Choroid plexus epithelial cell (primary cell): ENCODE measurements at regions not wholly inside any gene's neighbourhood (a gene's known extent, or its start where the extent isn't known, plus 50 kb on each side); places are given as distances from the start of the nearest gene placed in this dataset.

Experiments used
- DNase-seq: peaks from one replicate; pipeline ENCODE4 v3.0.0-alpha.2; 2010; ENCODE audit warnings: low read depth
- H3K4me3 ChIP-seq: 2 replicates; pipeline ENCODE4 v1.5.1; 2011; ENCODE audit warnings: low read depth, mild to moderate bottlenecking, control low read depth, low read length, moderate library complexity
- CTCF ChIP-seq: conservative IDR thresholded peaks from 2 replicates; pipeline ENCODE4 v1.5.1; 2011; ENCODE audit warnings: low read depth, mild to moderate bottlenecking, control low read depth, inconsistent platforms, low read length, moderate library complexity

GRCh38 chr5:4258170-4258569 is 662.5 kb downstream of the IRX1 start:
- no peak for DNase-seq
- no peak overlapping the region for H3K4me3 ChIP-seq
- TF ChIP-seq CTCF, result no peak

GRCh38 chr5:4271193-4271592 is 675.6 kb downstream of the IRX1 start:
- TF ChIP-seq CTCF, result no peak
- DNase-seq, result no peak
- no peak overlapping the region for H3K4me3 ChIP-seq

DNA sequence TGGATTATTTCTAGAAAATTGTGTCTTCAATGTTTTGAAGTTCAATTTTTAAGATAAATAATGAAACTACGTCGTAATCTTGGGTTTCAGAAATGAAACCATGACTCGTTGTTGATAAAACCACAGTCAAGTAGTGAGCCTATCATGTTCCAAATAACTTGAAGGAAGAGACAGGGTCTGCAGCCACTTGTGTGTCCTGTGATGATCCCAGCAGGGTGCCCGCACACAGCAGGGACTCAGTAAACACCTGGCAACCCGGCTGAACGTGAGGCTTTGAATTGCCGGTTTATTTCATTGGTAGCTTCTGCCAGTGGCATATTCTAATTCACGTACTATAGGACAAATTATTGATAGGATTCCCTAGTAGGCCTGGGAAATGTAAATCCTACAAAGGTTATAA is 679.6 kb downstream of the IRX1 start:
- DNase-seq, result no peak
- H3K4me3 ChIP-seq, result no peak overlapping the region
- TF ChIP-seq CTCF, result no peak

DNA sequence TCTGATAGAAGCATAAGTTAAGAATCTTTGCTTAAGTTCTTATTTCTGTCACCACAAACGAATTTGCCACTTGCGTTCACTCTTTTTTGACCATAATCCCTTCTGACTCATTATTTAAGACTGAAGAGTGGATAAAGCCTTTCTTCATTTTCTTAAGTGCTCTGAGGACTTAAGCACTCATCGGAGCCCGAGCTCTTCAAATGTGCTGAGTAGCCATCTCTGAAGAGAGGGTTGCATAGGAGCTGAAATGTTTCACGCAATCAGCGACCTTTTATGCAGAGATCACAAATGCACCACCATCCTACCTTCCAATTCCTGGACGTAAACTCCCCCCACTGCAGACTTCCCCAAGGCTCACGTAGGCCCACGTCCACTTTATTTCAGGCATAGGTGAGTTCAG is 699.2 kb downstream of the IRX1 start:
- no peak overlapping the region for H3K4me3 ChIP-seq
- TF ChIP-seq CTCF, result no peak
- DNase-seq, result no peak

DNA sequence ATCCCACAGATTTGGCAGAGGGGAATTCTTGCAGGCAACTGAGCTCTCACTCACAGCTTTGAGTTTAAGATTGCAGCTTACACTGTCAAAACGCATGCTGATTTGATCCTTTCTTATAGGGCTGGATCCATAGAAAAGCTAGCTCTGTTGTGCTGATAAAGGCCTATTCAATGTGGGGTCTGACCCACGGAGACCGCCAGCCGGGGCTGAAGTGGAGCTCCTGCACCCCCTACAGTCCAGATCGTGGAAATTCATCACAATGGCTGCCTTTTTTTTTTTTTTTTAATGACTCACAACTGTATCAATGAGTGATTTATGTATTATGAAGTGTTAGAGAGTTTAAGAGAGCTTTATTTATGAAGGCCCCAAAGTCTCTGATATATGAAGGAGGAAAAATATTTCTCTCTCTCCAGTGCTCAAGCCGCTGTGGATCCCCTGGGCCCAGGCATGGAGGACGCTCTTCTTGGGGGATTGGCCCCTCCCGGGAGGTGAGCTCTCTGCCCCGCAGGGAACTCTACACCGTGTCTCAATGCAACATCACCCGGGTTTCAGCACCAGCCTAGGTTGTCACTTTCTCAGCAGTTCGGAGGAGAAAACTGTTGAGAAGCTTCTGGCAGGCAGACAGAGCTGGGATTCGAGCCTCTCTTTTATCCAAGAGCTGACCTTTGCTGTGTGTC is 700.2 kb downstream of the IRX1 start:
- DNase-seq, result no peak

GRCh38 chr5:4306057-4306456 is 710.4 kb downstream of the IRX1 start:
- no peak for DNase-seq
- no peak overlapping the region for H3K4me3 ChIP-seq
- no peak for TF ChIP-seq CTCF

More for the DNA sequence above, 700.2 kb downstream of the IRX1 start:
- no peak overlapping the region for H3K4me3 ChIP-seq
- TF ChIP-seq CTCF, result no peak

DNA sequence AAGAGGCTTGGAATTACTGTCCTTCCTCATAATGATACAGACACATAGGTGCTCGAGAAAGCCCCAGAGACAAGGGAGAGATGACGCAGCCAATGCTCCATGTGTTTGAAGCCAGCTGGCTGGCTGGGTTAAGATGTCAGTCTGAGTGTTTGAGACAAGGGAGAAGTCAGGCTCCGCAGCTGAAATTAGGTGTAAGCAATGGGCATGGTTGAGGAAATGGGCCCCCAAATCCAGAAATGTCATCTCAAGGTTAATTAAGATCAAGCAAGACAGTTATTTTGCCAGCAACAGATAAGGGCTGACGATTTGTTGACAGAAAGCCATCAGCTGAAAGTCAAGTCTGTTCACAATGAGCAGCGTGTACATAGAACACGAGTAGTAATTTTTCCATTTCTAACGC is 713.4 kb downstream of the IRX1 start:
- DNase-seq, result no peak
- no peak overlapping the region for H3K4me3 ChIP-seq
- no peak for TF ChIP-seq CTCF
